Panc1 (cell line): ENCODE measurements at regions not wholly inside any gene's neighbourhood (a gene's known extent, or its start where the extent isn't known, plus 50 kb on each side); places are given as distances from the start of the nearest gene placed in this dataset.

Source experiments
- ATAC-seq: fragments of 200-7000 bp; cut with Tn5 transposase; 2 replicates; pipeline ENCODE4 v1.9.1; 2020; ENCODE audit warnings: mild to moderate bottlenecking, moderate library complexity
- BruUV-seq: library from RNA; stranded (reverse); fragments of 400-500 nt; replicated peaks from 2 replicates; lab custom pipeline; 2021; lab: Mats Ljungman, UMichigan
- CTCF ChIA-PET: fragments of 300-600 bp; sonication (Branson Sonifier 250); formaldehyde crosslinking; loops from one replicate; lab custom pipeline; 2022; ENCODE audit warnings: antibody characterized with exemption; lab: Charles Lee
- POLR2A ChIA-PET: fragments of 300-600 bp; sonication (Branson Sonifier 250); formaldehyde crosslinking; loops from one replicate; lab custom pipeline; 2022; ENCODE audit warnings: antibody characterized with exemption; lab: Charles Lee
- DNase-seq: peaks from one replicate; pipeline ENCODE4 v3.0.0-alpha.2; 2010; ENCODE audit warnings: low read depth, low spot score
- H3K27ac ChIP-seq: 2 replicates; pipeline ENCODE4 v1.5.1; 2011; ENCODE audit warnings: mild to moderate bottlenecking, low read length, inconsistent platforms
- H3K27me3 ChIP-seq: fragments of 200-500 bp; sonication (Bioruptor generic); 2 replicates; pipeline ENCODE4 v1.6.0; 2014; ENCODE audit warnings: low read length, inconsistent platforms; ENCODE audit not compliant: control insufficient read depth, insufficient read depth
- H3K36me3 ChIP-seq: fragments of 200-500 bp; sonication (Bioruptor generic); 2 replicates; pipeline ENCODE4 v1.5.1; 2014; ENCODE audit warnings: inconsistent platforms, mild to moderate bottlenecking, low read length, moderate library complexity; ENCODE audit not compliant: control insufficient read depth, insufficient read depth
- H3K4me1 ChIP-seq: 2 replicates; pipeline ENCODE4 v1.5.1; 2011; ENCODE audit warnings: inconsistent platforms, mild to moderate bottlenecking, low read length, moderate library complexity; ENCODE audit not compliant: control insufficient read depth, insufficient read depth
- H3K4me3 ChIP-seq, 2 experiments: 2 replicates each; pipeline ENCODE4 v1.5.1; 2011 to 2012; ENCODE audit warnings: low read depth in 2 of 2, low read length in 2 of 2, mild to moderate bottlenecking in 2 of 2, inconsistent platforms in 1 of 2, moderate library complexity in 1 of 2
- H3K9me3 ChIP-seq: fragments of 200-500 bp; sonication (Bioruptor generic); 2 replicates; pipeline ENCODE4 v1.5.1; 2014; ENCODE audit warnings: low read depth, mild to moderate bottlenecking, inconsistent platforms, low read length, moderate library complexity; ENCODE audit not compliant: control insufficient read depth, insufficient read depth
- POLR2AphosphoS5 ChIP-seq: IDR thresholded peaks from 2 replicates; pipeline ENCODE4 v1.6.1; 2012; ENCODE audit warnings: mild to moderate bottlenecking, low read depth, low read length, moderate library complexity
- SIN3A ChIP-seq: IDR thresholded peaks from 2 replicates; pipeline ENCODE4 v1.6.1; 2012; ENCODE audit warnings: low read depth, mild to moderate bottlenecking, low read length, moderate library complexity, borderline replicate concordance; ENCODE audit not compliant: insufficient read depth
- TCF7L2 ChIP-seq: IDR thresholded peaks from 2 replicates; pipeline ENCODE4 v1.6.1; 2011; ENCODE audit warnings: mild to moderate bottlenecking, low read depth, low read length, inconsistent platforms
- in situ Hi-C: cut with HindIII; loops from 2 replicates; pipeline ENCODE4 v1.10.0; 2016; ENCODE audit warnings: low sequenced_read_pairs, low pct_unique_long_range_greater_than_20kb
- intact Hi-C: fragments of 100-400 bp; cut with micrococcal nuclease; formaldehyde crosslinking; loops from one replicate; pipeline ENCODE4 v1.10.0; 2022; ENCODE audit not compliant: unreplicated experiment
- TF ChIP-seq, protein P1 (sequence below): fragments of 450-650 bp; IDR thresholded peaks from 2 replicates; pipeline ENCODE4 v1.5.1; 2017; ENCODE audit warnings: mild to moderate bottlenecking
- TF ChIP-seq, protein P2 (sequence below), 2 experiments: IDR thresholded peaks; 2 replicates each; pipeline ENCODE4 v1.6.1; 2011 to 2012; ENCODE audit warnings: low read depth in 2 of 2, control low read depth in 1 of 2, low read length in 1 of 2, mild to moderate bottlenecking in 1 of 2, moderate library complexity in 1 of 2; ENCODE audit not compliant: insufficient read depth in 1 of 2

DNA sequence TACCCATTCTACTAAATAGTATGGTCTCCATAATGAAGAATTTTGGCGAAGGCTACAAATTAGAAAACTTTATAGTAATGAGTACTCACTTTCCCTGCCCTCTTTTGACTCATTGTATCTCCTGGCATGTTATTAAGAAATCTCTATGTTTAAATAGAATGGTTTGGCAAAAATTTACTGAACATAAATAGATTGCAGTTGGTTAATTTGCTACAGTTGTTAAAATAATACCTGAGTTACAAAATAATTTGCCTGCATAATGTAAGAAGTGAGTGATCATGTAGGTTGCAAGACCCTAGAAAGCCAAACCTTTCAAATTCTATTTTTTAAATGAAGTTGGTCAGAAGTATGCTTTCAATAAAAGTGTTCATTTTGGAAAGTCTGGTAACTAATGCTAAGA, 176.8 kb upstream of the AHR start:
- POLR2A ChIA-PET: no interaction called here
- ATAC-seq: no peak

DNA sequence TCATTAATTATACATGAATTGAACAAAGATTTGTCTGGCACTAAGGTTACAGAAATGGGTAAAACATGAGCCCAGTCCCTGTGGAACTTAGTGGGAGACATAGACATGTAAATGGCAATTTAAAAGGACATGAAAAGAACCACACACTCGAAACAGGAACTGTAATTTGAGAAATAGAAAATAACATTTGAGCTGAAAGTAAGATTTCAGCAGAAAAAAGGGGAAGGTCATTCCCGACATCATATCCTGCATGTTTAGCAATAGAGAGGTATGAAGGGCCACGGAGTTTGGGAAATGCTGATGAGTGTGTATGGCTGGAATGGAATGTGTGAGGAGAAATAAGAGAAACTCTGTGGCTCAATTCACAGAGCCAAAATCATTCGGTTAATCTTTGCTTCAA, 175.4 kb upstream of the AHR start:
- Histone ChIP-seq H3K4me1 (no peaks in the 10 kb centered on the region), H3K4me3 (no peak overlapping the region), H3K9me3 (no peaks in the 10 kb centered on the region), H3K27ac (no peak overlapping the region), H3K27me3 (no peaks in the 10 kb centered on the region), H3K36me3 (no peaks in the 10 kb centered on the region)
- intact Hi-C loops: no loop called here
- BruUV-seq: no TSS peak
- in situ Hi-C loops: no loop called here
- POLR2A ChIA-PET: no interaction called here
- no peak for DNase-seq
- CTCF ChIA-PET: no interaction called here
- ATAC-seq: no peak
- TF ChIP-seq, protein P1, sequence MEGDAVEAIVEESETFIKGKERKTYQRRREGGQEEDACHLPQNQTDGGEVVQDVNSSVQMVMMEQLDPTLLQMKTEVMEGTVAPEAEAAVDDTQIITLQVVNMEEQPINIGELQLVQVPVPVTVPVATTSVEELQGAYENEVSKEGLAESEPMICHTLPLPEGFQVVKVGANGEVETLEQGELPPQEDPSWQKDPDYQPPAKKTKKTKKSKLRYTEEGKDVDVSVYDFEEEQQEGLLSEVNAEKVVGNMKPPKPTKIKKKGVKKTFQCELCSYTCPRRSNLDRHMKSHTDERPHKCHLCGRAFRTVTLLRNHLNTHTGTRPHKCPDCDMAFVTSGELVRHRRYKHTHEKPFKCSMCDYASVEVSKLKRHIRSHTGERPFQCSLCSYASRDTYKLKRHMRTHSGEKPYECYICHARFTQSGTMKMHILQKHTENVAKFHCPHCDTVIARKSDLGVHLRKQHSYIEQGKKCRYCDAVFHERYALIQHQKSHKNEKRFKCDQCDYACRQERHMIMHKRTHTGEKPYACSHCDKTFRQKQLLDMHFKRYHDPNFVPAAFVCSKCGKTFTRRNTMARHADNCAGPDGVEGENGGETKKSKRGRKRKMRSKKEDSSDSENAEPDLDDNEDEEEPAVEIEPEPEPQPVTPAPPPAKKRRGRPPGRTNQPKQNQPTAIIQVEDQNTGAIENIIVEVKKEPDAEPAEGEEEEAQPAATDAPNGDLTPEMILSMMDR: no peak
- TF ChIP-seq POLR2AphosphoS5: no peak
- TF ChIP-seq, protein P2, sequence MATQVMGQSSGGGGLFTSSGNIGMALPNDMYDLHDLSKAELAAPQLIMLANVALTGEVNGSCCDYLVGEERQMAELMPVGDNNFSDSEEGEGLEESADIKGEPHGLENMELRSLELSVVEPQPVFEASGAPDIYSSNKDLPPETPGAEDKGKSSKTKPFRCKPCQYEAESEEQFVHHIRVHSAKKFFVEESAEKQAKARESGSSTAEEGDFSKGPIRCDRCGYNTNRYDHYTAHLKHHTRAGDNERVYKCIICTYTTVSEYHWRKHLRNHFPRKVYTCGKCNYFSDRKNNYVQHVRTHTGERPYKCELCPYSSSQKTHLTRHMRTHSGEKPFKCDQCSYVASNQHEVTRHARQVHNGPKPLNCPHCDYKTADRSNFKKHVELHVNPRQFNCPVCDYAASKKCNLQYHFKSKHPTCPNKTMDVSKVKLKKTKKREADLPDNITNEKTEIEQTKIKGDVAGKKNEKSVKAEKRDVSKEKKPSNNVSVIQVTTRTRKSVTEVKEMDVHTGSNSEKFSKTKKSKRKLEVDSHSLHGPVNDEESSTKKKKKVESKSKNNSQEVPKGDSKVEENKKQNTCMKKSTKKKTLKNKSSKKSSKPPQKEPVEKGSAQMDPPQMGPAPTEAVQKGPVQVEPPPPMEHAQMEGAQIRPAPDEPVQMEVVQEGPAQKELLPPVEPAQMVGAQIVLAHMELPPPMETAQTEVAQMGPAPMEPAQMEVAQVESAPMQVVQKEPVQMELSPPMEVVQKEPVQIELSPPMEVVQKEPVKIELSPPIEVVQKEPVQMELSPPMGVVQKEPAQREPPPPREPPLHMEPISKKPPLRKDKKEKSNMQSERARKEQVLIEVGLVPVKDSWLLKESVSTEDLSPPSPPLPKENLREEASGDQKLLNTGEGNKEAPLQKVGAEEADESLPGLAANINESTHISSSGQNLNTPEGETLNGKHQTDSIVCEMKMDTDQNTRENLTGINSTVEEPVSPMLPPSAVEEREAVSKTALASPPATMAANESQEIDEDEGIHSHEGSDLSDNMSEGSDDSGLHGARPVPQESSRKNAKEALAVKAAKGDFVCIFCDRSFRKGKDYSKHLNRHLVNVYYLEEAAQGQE (IDR thresholded peaks at IDR 0.05; ENCODE audit: insufficient read depth in 1 of 2, low read depth in 2 of 2, low read length in 1 of 2): no peak
- no peak for TF ChIP-seq SIN3A
- TF ChIP-seq TCF7L2: no peak

More for the DNA sequence above, 176.8 kb upstream of the AHR start:
- TF ChIP-seq TCF7L2 (no peak), SIN3A (no peak), POLR2AphosphoS5 (no peak)
- TF ChIP-seq, protein P1: no peak
- TF ChIP-seq, protein P2 (IDR thresholded peaks at IDR 0.05; ENCODE audit: insufficient read depth in 1 of 2, low read depth in 2 of 2, low read length in 1 of 2): no peak
- intact Hi-C loops (no loop called here), in situ Hi-C loops (no loop called here)
- CTCF ChIA-PET: no interaction called here
- no peaks in the 10 kb centered on the region for H3K36me3 ChIP-seq
- H3K4me1 ChIP-seq: no peaks in the 10 kb centered on the region
- no peak overlapping the region for H3K27ac ChIP-seq
- no peak overlapping the region for H3K4me3 ChIP-seq
- H3K9me3 ChIP-seq: no peaks in the 10 kb centered on the region
- DNase-seq: no peak
- BruUV-seq: no TSS peak
- no peaks in the 10 kb centered on the region for H3K27me3 ChIP-seq
